NCI-H2081 (cell line): ENCODE measurements at regions not wholly inside any gene's neighbourhood (a gene's known extent, or its start where the extent isn't known, plus 50 kb on each side); places are given as distances from the start of the nearest gene placed in this dataset.
A peak's percentile ranks its signal among the peaks of the same experiment; 100 is the strongest.
"Not testable (repeated sequence)": the region's sequence is repeated elsewhere in the genome, so short reads cannot be mapped to it uniquely, and the experiment has no call there.

Experiments used
- DNase-seq, 2 experiments: peaks; one replicate each; lab custom pipeline; 2025; lab: John Stamatoyannopoulos, UW

- DNase-seq: no peak
Measured at GRCh38 chr22:49394116-49394785, 433.4 kb downstream of the BRD1 start.

DNA sequence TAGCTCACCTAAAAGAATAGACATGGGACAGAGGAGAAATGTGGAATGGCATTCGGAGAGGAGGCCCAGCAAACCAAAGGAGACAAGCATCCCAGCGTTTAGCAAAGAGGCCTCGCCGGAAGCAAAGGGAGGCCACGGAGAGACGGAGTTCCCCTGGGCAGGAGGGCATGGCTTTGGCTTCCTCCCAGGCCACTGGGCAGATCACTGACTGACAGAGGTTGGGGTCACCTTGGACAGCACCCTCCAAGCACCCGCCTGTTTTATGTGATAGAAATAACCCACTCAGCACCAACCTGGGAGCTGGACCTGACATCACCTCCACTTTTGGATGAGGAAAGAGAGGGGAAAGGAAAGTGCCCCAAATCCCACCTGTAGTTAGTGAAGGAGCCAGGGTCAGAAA, 434.1 kb downstream of the BRD1 start:
- no peak for DNase-seq

- DNase-seq: no peak
Measured at GRCh38 chr22:49392841-49393510, 434.7 kb downstream of the BRD1 start.

- DNase-seq: no peak
Measured at GRCh38 chr22:49392247-49392646, 435.4 kb downstream of the BRD1 start.

DNA sequence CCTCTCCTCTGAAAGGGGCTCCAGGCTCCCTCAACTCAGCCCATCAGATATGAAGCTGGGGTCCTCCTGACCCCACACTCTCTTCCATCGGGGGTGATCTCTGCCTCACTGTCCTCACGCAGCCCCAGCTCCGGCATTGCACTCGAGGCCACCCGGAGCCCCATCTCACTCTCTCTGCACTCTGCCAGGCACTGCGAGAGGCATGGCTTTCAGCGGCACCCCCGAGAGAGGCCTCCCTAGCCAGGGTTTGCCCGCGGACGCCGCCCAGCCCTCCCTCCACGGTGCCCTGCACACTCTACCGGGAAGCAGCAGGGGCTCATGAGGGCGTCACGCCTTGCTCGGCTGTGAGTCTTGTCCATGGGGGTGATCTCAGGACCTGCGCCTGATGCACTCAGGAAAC, 436.2 kb downstream of the BRD1 start:
- no peak for DNase-seq

GRCh38 chr22:49390954-49391353, 436.7 kb downstream of the BRD1 start:
- DNase-seq: no peak

DNA sequence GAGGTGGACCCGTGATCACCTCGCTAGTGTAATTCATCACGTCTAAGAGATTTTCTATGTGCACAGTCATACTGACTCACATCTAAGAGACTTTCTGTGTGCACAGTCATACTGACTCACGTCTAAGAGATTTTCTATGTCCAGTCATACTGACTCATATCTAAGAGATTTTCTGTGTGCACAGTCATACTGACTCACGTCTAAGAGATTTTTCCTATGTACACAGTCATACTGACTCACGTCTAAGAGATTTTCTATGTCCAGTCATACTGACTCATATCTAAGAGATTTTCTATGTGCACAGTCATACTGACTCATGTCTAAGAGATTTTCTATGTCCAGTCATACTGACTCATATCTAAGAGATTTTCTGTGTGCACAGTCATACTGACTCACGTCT, 443.8 kb downstream of the BRD1 start:
- not testable (repeated sequence) for DNase-seq

GRCh38 chr22:49382451-49382735, 445.3 kb downstream of the BRD1 start:
- DNase-seq: no peak

DNA sequence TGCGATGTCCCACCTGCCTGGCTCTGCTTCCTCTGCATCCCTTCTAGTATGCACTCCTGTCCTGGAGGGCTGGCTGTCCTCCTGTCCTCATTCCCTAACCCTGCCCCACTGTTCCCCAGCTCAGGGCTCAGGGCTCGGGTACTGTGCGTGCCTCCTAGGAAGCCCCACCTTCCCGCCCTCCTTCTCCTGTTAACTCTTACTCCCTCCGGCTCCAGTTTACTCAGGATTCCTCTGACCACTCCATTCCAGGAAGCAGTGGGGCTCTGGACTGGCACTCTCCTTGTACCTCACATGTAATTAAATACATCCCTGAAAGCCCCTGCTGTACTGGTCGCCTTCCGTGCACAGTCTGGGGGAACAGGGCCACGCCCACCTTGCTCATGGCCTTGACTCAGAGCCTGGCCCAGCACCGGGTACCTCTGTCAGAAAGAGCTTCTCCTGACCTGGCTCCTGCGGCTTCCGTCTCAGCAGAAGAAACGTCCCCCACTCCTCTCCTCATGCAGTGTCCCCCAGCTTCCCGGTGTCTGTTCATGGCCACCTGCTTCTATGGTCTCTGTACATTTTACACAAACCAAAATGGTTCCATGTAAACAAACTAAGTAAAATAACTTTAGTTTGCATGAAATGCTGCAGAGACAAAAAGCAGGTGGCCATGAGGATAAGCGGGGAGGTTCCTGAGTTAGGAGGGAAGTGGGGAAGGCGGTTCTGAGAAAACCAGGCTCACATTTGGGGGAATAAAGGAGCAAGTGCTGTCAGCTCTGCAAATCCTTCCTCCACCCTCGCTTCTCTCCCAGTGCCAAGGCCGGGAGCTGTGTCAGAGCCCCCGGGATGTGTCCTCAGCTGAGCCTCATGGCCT, 445.9 kb downstream of the BRD1 start:
- DNase-seq: no peak

DNA sequence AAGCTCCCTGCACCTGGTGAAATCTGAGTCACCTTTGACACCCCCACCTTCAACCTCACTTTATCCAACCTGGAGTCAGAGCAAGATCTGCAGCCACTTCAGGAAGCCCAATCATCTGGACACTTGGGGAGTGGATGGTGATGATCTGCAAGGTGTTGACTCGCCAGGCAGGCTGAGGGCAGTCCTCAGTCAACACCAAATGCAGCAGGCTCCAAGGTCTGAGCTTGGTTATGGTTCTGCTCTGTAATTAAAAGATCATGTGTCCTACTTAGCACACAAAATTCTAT, 446.9 kb downstream of the BRD1 start:
- DNase-seq: peak in 1 of 2 experiments; percentile 29

- no peak for DNase-seq
Measured at GRCh38 chr22:49380095-49380827, 447.4 kb downstream of the BRD1 start.

DNA sequence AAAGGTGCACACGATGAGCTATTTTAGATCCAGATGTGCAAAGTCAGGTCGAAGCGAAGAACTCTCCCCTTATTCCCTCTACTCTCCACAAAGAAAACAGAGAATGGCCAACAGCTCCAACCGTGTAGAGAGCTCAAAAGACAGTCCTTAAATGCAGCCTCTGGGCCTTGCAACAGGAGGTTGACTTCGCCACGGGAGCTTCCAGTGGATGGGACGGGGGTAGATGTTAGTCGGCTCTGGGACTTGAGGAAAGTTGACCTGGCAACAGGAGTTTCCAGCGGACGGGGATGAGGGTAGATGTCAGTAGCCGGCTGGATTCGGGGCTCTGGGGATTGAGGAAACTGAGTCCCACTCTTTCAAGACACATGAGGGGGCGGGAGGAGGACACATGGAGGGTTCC, 450.4 kb downstream of the BRD1 start:
- no peak for DNase-seq

GRCh38 chr22:49373801-49374226, 453.9 kb downstream of the BRD1 start:
- DNase-seq: no peak

GRCh38 chr22:49373289-49373666, 454.4 kb downstream of the BRD1 start:
- DNase-seq: no peak

- no peak for DNase-seq
Measured at GRCh38 chr22:49372530-49373288, 455.0 kb downstream of the BRD1 start.

- no peak for DNase-seq
Measured at GRCh38 chr22:49372111-49372529, 455.6 kb downstream of the BRD1 start.

- DNase-seq: no peak
Measured at GRCh38 chr22:49371325-49372110, 456.2 kb downstream of the BRD1 start.

GRCh38 chr22:49370627-49371301, 456.9 kb downstream of the BRD1 start:
- no peak for DNase-seq

DNA sequence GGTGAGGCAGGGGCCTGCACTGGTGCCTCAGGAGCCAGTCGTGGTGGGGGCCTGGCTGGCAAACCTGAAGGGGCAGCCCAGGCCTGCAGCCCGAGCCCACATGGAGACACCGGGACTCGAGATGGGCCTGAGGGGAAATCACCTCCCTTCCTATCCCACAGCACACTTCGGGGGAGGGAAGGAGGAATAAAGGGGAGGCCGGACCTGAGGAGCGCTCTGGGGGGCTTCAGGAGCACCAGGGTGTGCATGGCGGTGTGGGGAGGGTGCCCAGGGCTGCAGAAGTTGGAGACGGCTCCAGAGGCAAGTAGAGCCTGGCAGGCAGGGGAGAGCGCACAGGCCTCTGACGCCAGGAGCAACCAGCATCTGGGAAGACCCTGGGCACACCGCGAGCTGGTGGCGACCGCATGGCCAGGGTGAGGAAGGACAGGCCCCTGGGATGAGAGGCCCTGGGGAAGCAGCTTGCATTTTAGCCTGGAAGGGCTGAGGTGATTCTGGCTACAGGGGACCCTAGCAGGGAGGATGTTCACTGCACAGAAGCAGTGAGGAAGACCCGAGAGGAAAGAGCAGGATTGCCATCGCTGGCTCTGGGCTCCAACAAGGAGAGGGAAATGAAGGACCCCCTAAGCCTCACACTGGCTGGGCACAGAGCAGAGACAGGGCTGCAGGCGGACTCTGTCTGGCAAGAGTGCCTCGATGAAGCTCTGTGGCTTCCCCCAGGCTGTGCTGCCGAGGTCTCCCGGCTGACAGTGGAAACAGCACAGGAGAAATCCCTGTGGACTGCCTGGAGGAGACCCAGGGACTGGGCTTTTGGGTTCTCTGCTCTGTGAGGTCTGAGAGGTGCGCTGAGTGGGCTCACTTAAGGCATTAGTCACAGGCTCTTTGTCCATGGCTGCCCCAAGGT, 457.7 kb downstream of the BRD1 start:
- DNase-seq: no peak
